ENCODE measurements at regions not wholly inside any gene's neighbourhood (a gene's known extent, or its start where the extent isn't known, plus 50 kb on each side); places are given as distances from the start of the nearest gene placed in this dataset.

- ATAC-seq, result no peak
- H3K4me3 Mint-ChIP-seq, result no peak overlapping the region
- DNase-seq, result no peak
- Histone ChIP-seq H3K4me3 (ENCODE audit: low read length) (no peak overlapping the region), H3K36me3 (ENCODE audit: control insufficient read depth, insufficient read depth, low read length) (no peaks in the 10 kb centered on the region), H3K9me3 (ENCODE audit: control insufficient read depth, insufficient read depth, low read length) (no peaks in the 10 kb centered on the region), H3K27me3 (ENCODE audit: control insufficient read depth, insufficient read depth, low read length) (no peaks in the 10 kb centered on the region), H3K27ac (ENCODE audit: low read length) (no peak overlapping the region), H3K4me1 (ENCODE audit: control insufficient read depth, insufficient read depth, low read length) (no peaks in the 10 kb centered on the region)
- H3K27ac Mint-ChIP-seq, result no peak overlapping the region
- no peak for TF ChIP-seq CTCF (IDR thresholded peaks at IDR 0.05)
- 80% methylated on average over 1 of the region's 1 CpG for WGBS (ENCODE audit: insufficient coverage)
- peaks cover 9 to 21% of the 10 kb centered on the region in 2 donors for H3K9me3 Mint-ChIP-seq
- H3K27me3 Mint-ChIP-seq (ENCODE audit: low read depth in 2 of 2), result no peaks in the 10 kb centered on the region
- no peaks in the 10 kb centered on the region for H3K36me3 Mint-ChIP-seq
- intact Hi-C loops (cut with micrococcal nuclease), result no loop called here
- no peaks in the 10 kb centered on the region for H3K4me1 Mint-ChIP-seq
Observed at GRCh38 chr13:90416938-90417337, 930.5 kb upstream of the MIR17HG start.

- no peaks in the 10 kb centered on the region for H3K27me3 Mint-ChIP-seq (ENCODE audit: low read depth in 2 of 2)
- H3K4me1 Mint-ChIP-seq, result no peaks in the 10 kb centered on the region
- ATAC-seq, result no peak
- H3K9me3 Mint-ChIP-seq, result peaks cover 7 to 22% of the 10 kb centered on the region in 2 donors
- Histone ChIP-seq H3K9me3 (ENCODE audit: control insufficient read depth, insufficient read depth, low read length) (no peaks in the 10 kb centered on the region), H3K27me3 (ENCODE audit: control insufficient read depth, insufficient read depth, low read length) (no peaks in the 10 kb centered on the region), H3K4me1 (ENCODE audit: control insufficient read depth, insufficient read depth, low read length) (no peaks in the 10 kb centered on the region), H3K27ac (ENCODE audit: low read length) (no peak overlapping the region), H3K36me3 (ENCODE audit: control insufficient read depth, insufficient read depth, low read length) (no peaks in the 10 kb centered on the region), H3K4me3 (ENCODE audit: low read length) (no peak overlapping the region)
- no peak overlapping the region for H3K27ac Mint-ChIP-seq
- no peak for TF ChIP-seq CTCF (IDR thresholded peaks at IDR 0.05)
- intact Hi-C loops (cut with micrococcal nuclease), result no loop called here
- DNase-seq, result no peak
- WGBS (ENCODE audit: insufficient coverage), result 71% methylated on average over 1 of the region's 2 CpGs
- H3K36me3 Mint-ChIP-seq, result no peaks in the 10 kb centered on the region
- no peak overlapping the region for H3K4me3 Mint-ChIP-seq
Observed at GRCh38 chr13:90420683-90421082, 926.8 kb upstream of the MIR17HG start.

GRCh38 chr13:90427322-90428272, 919.9 kb upstream of the MIR17HG start:
- Mint-ChIP-seq H3K4me1 (no peaks in the 10 kb centered on the region), H3K27ac (no peak overlapping the region), H3K9me3 (peaks cover 11 to 23% of the 10 kb centered on the region in 2 donors), H3K36me3 (no peaks in the 10 kb centered on the region), H3K4me3 (no peak overlapping the region), H3K27me3 (ENCODE audit: low read depth in 2 of 2) (no peaks in the 10 kb centered on the region)
- intact Hi-C loops (cut with micrococcal nuclease), result no loop called here
- TF ChIP-seq CTCF (IDR thresholded peaks at IDR 0.05), result no peak
- 44% methylated on average over 8 of the region's 8 CpGs for WGBS (ENCODE audit: insufficient coverage)
- no peak for DNase-seq
- Histone ChIP-seq H3K9me3 (ENCODE audit: control insufficient read depth, insufficient read depth, low read length) (peaks cover 12% of the 10 kb centered on the region), H3K36me3 (ENCODE audit: control insufficient read depth, insufficient read depth, low read length) (no peaks in the 10 kb centered on the region), H3K27ac (ENCODE audit: low read length) (no peak overlapping the region), H3K4me3 (ENCODE audit: low read length) (no peak overlapping the region), H3K4me1 (ENCODE audit: control insufficient read depth, insufficient read depth, low read length) (no peaks in the 10 kb centered on the region), H3K27me3 (ENCODE audit: control insufficient read depth, insufficient read depth, low read length) (no peaks in the 10 kb centered on the region)
- no peak for ATAC-seq
